GM19023 (cell line): ENCODE measurements at regions not wholly inside any gene's neighbourhood (a gene's known extent, or its start where the extent isn't known, plus 50 kb on each side); places are given as distances from the start of the nearest gene placed in this dataset.
"Not testable (repeated sequence)": the region's sequence is repeated elsewhere in the genome, so short reads cannot be mapped to it uniquely, and the experiment has no call there.

Experiments used
- ATAC-seq: cut with Tn5 transposase; IDR thresholded peaks from one replicate; pipeline ENCODE4 v1.9.1; 2021; ENCODE audit warnings: mild to moderate bottlenecking, moderate library complexity; ENCODE audit not compliant: unreplicated experiment

- no peak for ATAC-seq
Measured at GRCh38 chr6:103001724-103002123, 1608.2 kb downstream of the GRIK2 start.

GRCh38 chr6:103000688-103001087 is 1607.2 kb downstream of the GRIK2 start:
- ATAC-seq = no peak

- ATAC-seq = no peak
Measured at GRCh38 chr6:102995491-102995890, 1602.0 kb downstream of the GRIK2 start.

- no peak for ATAC-seq
Measured at GRCh38 chr6:102994866-102995265, 1601.4 kb downstream of the GRIK2 start.

GRCh38 chr6:102986086-102986485 is 1592.6 kb downstream of the GRIK2 start:
- peak; percentile 55 for ATAC-seq

GRCh38 chr6:102984357-102984756 is 1590.8 kb downstream of the GRIK2 start:
- ATAC-seq = no peak

- ATAC-seq = no peak
Measured at GRCh38 chr6:102981490-102982015, 1588.0 kb downstream of the GRIK2 start.

- no peak for ATAC-seq
Measured at GRCh38 chr6:102980951-102981350, 1587.4 kb downstream of the GRIK2 start.

- ATAC-seq = no peak
Measured at GRCh38 chr6:102961902-102962301, 1568.4 kb downstream of the GRIK2 start.

GRCh38 chr6:102950967-102951366 is 1557.5 kb downstream of the GRIK2 start:
- no peak for ATAC-seq

GRCh38 chr6:102944475-102944874 is 1551.0 kb downstream of the GRIK2 start:
- ATAC-seq = no peak

- ATAC-seq = no peak
Measured at GRCh38 chr6:102942206-102942605, 1548.7 kb downstream of the GRIK2 start.

GRCh38 chr6:102936959-102937358 is 1543.5 kb downstream of the GRIK2 start:
- ATAC-seq = no peak

GRCh38 chr6:102928109-102928508 is 1534.6 kb downstream of the GRIK2 start:
- ATAC-seq = no peak

- ATAC-seq = no peak
Measured at GRCh38 chr6:102918161-102918560, 1524.7 kb downstream of the GRIK2 start.

- no peak for ATAC-seq
Measured at GRCh38 chr6:102911571-102911970, 1518.1 kb downstream of the GRIK2 start.

GRCh38 chr6:102910701-102911139 is 1517.2 kb downstream of the GRIK2 start:
- not testable (repeated sequence) for ATAC-seq

GRCh38 chr6:102907181-102907580 is 1513.7 kb downstream of the GRIK2 start:
- ATAC-seq = no peak

- no peak for ATAC-seq
Measured at GRCh38 chr6:102902471-102902870, 1509.0 kb downstream of the GRIK2 start.

GRCh38 chr6:102895683-102896082 is 1502.2 kb downstream of the GRIK2 start:
- ATAC-seq = no peak

GRCh38 chr6:102885165-102885564 is 1491.7 kb downstream of the GRIK2 start:
- ATAC-seq = no peak

- no peak for ATAC-seq
Measured at GRCh38 chr6:102853249-102853955, 1459.9 kb downstream of the GRIK2 start.

- no peak for ATAC-seq
Measured at GRCh38 chr6:102848796-102849195, 1455.3 kb downstream of the GRIK2 start.
